ENCODE measurements at regions not wholly inside any gene's neighbourhood (a gene's known extent, or its start where the extent isn't known, plus 50 kb on each side); places are given as distances from the start of the nearest gene placed in this dataset.
A peak's percentile ranks its signal among the peaks of the same experiment; 100 is the strongest.
"Not testable (repeated sequence)": the region's sequence is repeated elsewhere in the genome, so short reads cannot be mapped to it uniquely, and the experiment has no call there.

DNA sequence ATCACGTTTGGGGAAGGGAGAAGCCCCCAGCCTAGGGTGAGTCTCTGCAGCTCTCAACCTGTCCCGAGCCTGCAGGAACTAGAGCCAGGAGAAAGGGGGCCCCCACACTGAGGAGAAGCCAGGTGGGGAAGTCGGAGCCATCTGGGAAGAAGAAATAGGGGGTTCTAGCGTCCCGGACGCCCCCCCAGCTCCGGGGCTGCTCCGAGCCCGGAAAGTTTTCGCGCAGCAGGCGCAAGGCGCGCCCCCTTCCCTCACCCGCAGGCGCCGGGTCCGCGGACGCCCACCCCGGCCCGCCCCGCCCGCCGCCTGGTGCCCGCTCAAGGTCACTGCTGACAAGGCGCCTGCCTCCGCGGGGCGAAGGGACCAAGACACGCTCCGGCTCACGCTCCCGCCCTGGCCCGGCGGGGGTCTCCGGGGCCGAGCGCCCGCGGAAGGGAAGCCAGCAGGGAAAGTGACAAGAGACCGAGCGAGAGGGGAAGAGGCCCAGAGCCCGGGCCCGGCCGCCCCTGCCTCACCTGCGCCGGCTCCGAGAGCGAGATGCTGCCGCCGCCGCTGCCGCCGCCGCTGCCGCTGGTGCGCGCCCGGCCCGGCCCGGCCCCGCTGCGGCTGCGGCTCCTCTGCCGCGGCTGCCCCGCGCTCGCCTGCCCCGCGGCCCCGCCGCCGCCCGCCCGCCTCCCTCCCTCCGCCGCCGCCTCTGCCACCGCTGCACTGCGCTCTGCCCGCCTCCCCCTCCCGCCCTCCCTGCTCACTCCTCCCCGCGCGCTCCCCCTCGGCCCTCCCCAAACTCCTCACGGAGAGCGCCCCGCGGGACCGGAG, 108.4 kb upstream of the SLC6A11 start:
- DNase-seq = no peak

DNA sequence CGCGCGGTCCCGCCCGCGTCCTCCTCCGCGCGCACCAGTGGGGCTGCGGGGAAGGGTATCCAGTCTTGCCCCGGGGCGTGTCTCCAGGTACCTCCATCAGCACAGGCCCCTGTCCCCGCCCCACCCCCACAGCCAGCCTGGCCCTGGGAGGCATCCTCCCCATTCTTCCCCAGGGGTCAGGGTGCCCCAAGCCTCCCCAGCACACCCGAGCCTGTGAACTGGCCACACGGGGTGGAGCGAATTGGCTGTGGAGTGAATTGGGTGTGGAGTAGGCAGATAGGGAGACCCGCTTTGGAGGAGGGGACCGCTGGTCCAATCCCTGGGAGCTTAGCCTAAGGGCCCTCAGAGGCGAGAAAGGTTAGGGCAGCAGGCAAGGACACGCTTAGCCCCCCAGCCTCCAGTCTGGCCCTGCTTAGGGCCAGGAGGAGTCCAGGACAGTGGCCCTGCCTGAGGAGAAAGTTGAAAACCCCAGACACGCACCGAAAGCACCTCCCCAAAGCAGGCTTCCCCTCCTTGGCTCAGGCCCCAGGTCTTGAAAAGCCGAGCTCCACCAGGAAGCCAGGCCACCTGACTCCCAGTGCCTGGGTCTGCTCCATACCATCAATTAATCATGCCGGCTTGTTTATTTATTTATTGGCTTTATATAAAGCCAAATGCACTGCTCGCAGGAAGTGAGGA, 107.7 kb upstream of the SLC6A11 start:
- DNase-seq = no peak

DNA sequence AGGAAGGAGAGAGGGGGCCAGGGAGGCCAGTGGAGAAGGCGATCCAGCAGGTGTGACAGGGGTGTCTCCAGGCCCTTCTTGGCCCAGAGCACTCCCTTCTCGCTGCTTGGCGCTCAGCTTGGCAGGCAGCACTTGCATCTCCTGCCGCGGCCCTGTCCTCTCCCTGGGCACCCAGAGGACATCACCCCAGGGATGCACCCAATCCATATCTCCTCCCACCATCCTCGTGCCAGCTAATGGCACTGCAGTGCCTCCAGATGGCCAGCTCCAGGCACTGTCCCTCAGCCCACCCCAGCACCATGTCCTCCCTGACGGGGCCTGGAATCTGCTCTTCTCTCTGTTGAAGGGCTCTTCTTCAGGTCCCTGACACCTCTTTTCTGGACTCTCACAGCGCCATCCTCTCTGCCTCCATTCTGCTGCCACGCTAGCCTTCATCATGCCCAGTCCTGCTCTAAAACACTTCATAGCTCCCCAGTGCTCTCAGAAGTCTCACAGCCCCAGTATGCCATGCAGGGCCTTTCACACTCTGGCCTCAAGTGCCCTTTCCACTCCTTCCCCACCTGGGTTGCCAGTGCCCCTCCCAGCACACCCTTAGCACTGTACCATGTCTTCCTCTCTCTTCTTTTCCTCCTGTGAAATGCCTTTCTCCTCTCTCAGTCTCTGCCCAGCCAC, 106.8 kb upstream of the SLC6A11 start:
- no peak for DNase-seq

DNA sequence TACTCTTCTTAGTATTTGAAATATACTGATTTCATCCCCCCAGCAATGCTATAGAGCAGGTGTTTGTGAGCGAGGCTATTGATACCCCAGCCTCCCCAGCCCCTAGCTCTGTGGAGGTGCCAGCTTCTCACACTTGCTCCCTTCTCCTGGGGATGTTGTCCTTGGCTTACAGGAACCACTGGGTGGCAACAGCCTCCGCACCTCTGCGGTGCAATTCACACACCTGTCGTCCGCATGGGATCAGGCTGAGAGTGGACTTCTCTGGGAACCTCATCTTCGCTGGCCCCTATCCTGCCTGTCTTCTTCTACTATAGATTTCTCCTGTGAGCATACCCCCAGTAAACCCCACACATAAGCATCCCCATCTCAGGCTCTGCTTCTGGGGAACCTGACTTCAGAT, 103.9 kb upstream of the SLC6A11 start:
- DNase-seq = no peak

DNA sequence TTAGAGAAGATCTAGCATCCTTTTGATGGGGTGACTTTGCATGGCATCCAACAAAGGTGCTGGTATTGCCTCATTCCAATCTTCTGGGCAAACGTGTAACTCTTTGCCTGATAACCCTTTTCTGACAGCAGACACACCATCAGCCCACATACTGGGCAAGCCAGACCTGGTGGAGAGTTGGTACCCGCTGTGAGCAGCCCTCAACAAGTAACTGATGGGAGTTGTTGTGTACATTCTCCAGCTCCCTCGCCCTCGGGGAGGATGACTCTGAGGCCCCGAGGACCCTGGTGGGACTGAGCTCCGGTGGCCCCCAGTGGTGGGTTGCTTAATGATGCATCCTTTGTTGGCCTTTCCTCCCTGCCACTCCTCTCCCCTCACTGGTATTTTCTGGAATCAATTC, 102.4 kb upstream of the SLC6A11 start:
- no peak for DNase-seq

DNA sequence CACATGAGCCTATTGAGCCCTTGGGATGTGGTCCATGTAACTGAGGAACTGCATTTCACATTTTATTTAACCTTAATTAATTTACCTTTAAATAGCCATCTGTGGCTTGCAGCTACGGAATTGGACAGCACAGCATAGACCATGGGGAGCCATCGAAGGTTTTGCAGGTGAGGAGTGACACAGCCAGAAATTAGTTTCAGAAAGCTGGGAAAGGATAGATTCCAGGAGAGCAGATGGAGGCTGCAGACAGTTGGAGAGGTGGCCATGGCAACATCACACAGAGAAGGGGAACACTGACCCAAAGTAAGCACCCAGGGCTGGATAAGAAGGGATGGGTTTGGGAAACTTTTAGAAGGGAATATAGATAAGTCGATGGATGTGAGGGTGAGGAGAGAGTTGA, 100.1 kb upstream of the SLC6A11 start:
- no peak for DNase-seq

DNA sequence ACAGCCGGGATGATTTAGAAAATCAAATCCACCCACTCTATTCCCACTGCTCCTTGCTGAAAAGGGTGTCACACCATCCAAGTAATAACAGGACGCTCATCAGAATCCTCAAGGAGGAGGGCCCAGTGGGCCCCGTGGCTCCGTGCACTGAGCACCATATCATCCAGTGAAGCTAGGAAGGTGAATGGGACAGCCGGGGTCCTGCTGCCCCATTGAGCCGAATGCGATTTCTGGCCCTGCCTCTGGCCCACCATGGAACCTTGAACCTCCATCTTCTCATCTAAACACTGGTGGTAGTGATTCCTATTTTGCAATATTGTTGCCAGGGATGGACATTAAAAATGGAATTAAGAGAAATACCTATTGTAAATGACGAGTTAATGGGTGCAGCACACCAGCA, 99.1 kb upstream of the SLC6A11 start:
- no peak for DNase-seq

DNA sequence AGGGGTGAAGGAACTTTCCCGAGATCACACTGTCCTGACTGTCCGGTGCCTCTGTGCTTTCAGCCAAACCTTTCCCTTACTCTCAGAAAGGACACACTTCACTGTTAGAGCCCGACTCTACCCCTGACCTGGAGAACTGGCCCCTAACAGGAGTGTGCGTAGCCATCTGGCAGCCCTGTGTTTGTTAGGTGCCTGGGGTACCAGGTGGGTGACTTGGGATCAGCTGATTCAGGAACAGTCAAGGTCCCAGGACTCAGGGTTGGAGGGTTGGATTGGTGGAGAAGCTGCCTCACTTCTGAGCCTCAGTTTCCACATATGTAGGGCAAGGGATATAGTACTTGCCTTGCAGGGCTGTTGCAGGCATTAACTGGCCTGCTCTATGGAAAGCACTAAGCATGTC, 98.3 kb upstream of the SLC6A11 start:
- DNase-seq = no peak

DNA sequence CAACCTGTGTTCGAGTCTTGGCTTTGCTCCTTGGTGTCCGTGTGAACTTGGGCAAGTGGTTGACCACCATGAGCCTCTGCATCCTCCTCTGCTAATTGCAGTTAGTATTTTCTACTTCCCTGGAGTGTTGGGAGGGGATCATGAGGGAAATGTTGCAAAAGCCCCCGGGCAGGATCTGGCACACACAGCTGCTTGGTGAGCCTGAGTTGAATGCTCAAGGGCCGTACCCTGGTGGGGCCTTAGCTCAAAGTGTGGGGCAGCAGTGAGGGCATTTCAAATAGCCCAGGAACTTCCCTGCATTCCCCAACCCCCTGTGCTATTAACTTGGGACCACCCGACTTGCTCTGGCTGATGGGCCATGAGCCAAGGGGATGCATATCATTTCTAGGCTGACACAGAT, 94.9 kb upstream of the SLC6A11 start:
- DNase-seq = no peak

DNA sequence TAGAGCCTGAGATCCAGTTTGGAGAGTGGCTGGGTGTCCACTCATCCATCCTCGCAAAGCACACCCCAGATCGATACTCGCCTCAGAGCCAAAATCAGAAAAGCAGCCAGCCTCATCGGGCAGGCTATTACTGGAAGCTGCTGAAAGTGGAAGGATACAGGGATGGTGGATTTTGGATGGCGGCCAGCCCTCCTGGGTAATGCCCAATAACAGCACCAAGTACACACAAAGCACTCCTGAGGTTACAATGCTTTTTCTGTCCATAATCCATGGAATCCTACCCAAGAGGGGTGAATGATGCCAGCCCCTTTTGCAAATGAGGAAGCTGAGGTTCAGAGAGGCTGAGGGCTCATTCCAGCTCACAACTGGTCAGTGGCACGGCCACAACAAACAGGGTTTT, 93.1 kb upstream of the SLC6A11 start:
- DNase-seq = no peak

DNA sequence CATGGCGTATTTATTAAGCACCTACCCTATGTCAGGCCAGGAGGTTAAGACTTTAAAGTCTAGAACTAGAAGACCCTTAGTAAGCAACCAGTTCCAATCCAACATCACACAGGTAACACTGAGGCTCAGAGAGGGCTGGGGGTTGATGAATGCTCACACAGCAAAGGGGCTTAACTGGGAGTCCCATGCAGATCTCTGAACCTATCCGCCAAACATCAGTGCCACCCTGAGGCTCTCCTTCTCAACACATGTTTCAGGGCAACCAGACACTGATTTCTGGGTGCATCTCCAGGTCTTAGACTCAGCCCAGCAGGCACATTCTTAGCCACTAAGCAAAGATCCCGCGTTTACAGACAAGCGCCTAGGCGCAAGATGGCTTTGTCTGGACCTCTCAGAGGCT, 92.0 kb upstream of the SLC6A11 start:
- DNase-seq = no peak

DNA sequence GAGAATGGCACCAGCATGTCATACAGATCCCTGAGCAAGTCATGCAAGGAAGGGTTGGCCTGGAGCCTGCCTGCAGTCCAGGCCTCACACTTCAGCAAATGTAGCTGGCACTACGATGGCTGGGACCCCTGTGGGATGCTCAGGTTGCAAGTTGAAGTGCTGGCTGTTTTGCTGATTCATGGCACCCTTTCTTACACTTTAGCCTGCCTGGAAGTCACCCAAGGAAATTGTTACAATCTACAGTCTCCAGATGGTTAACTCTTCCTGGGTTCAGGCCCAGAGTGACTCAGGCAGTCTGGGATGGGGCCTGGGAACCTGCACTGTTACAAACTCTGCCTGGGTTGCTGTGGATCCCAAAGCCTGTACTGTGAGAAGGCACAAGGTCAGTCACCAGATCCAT, 91.0 kb upstream of the SLC6A11 start:
- DNase-seq = no peak

DNA sequence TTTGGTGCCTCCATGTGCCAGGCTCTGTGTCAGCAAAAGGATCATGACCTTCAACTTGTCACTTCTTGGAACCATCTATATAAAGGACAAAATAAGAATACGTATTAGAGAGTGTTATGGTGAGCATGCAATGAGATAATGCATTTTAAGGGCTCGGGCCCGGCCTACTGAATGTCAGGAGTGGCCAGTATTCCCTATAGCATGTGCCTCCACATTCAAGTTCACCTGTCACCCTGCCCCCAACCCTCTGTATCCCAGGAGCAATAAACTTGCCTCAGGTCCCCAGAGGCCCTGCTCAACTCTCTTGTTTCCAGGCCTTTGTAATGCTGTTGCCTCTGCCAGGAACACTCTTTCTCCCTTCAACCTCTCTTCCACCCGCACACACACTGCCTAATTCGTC, 90.2 kb upstream of the SLC6A11 start:
- DNase-seq = no peak

DNA sequence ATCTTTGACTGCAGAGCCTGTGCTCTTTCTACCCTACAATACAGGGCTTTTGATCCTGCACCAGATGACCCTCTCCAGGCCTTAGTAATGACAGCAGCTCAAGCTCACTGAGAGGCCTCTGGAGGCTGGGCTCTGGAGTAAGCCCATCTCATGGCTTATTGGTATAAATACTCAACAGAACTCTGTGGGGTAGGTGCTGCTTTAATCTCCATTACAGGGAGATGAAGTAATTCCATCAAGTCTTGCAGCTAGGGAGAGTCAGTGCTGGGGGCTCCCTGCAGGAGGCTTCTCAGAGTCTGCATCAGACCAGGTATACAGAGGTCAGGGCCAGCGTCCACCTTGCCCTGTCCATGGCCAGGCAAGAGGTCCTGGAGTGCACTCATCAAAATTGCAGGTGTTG, 89.2 kb upstream of the SLC6A11 start:
- DNase-seq = no peak

DNA sequence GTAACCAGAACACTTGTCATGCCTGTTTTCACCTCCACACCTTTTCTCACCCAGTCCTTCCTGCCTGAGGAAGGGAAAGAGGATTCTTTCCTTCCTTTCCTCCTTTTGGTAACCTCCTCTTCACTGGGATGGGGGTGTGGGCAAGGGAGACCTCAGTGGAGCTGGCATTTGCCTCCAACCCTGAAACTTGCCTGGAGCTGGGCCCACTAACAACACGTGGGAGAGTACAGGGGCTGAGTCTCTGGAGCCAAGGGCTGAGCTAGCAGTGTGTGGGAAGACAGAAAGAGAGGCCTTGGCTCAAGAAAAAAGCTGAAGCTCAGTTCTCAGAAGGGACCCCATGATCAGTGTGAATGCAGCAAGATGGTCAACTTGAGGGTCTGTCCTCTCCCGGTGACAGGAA, 86.6 kb upstream of the SLC6A11 start:
- DNase-seq = no peak

DNA sequence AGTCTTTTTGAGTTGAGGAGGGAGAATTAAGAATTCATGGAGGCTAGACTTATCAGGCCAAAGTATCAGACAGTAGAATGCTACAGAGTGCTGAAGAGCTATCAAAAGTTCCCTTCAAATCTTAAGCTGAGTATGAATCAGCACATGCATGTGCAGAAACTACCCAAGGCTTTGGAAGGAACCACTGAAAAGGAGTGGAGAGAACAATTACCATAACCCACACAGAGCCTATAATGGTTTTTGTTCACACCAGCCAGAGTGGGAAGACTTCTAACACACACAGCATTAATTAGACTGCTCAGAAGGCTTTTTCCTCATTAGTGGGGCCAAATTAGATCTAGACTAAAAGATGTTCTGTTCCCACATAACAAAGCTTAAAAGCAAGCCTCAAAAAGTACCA, 83.7 kb upstream of the SLC6A11 start:
- DNase-seq = no peak

DNA sequence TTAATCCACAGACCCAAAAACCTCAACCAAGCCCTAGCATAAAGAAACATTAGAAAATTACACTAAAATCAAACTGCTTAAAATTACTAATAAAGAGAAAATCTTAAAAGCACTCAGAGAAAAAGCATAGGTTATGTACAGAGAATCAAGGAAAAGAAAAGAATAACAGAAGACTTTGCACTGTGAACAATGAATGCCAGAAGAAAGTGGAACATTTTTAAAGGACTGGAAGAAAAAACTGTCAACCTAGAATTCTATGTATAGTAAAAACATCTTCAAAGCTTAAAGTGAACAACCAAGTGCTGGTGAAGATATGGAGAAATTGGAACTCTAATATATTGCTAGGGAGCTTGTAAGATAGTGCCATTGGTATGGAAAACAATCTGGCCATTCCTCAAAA, 82.7 kb upstream of the SLC6A11 start:
- no peak for DNase-seq

DNA sequence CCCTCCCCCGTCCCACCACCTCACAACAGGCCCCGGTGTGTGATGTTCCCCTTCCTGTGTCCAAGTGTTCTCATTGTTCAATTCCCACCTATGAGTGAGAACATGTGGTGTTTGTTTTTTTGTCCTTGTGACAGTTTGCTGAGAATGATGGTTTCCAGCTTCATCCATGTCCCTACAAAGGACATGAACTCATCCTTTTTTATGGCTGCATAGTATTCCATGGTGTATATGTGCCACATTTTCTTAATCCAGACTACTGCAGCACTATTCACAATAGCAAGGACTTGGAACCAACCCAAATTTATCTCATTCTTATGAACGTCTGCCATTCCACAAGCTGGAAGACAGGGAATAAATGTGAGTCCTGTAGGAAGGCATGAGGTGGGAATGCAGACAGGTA, 79.6 kb upstream of the SLC6A11 start:
- DNase-seq = not testable (repeated sequence)

DNA sequence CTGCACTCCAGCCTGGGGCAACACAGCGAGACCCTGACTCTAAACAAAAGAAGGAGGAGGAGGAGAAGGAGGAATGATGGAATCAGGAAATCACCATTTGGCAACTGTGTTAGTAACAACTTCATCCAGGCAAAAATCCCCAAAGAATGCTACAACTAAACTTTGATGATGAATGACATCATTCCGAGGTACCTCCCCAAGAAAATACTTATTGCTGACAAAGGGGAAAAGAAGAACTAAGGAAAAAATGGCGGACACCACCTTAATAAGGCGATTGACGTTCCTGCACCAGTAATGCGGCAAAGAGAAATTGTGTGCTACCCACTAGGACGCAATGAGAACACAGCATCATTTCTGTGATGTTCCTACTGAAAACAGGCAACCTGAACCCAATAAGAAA, 78.2 kb upstream of the SLC6A11 start:
- DNase-seq = no peak

DNA sequence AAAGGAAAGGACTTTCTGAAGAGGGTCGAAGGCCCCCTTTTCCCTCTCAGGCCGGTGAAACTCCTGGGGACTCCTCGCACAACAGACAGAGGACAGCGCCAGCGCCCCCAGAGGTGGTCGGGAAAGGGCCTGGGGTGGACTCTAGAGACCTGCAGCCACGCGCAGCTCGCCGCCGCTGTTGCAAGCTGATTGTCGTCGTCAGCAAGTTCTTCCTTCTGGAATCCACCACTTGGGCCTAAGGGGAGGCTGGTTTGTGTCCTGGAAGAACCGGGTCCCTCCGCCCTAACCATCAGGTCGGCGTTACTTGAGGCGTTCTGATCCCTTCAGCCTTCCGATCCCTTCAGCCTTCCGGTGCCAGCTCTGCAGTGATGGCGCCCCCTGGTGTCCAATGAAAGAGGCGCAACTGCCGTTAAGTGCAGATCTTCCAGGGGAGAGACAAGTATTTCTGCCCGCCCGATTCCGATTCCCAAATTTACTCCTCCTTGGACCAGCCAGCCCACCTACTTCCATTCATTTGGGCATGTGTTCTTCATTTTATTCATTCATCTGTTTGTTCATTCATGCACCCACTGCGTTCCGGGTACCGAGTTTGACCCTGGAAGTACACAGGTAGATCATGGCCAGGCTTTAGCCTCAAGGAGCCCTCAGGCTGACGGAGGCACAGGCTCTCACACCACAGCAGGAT, 77.2 kb upstream of the SLC6A11 start:
- peak; percentile 68 for DNase-seq

DNA sequence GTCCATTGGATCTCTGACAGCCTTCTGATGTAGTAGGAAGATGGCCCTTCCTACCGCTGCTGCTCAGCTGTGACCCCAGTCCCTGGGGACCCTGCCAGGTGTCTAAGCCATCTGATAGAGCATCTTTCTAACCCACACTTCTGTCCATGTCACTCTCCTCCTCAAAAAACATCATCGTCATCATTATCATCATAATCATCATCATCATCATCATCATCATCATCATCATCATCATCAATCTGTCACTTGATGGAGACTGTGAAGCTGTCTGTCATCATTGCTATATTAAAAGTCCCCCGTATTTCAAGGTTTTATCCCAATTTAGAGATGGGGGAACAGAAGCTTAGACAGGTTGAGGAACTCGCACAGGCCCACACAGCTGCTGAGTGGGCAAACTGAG, 75.1 kb upstream of the SLC6A11 start:
- DNase-seq = no peak

DNA sequence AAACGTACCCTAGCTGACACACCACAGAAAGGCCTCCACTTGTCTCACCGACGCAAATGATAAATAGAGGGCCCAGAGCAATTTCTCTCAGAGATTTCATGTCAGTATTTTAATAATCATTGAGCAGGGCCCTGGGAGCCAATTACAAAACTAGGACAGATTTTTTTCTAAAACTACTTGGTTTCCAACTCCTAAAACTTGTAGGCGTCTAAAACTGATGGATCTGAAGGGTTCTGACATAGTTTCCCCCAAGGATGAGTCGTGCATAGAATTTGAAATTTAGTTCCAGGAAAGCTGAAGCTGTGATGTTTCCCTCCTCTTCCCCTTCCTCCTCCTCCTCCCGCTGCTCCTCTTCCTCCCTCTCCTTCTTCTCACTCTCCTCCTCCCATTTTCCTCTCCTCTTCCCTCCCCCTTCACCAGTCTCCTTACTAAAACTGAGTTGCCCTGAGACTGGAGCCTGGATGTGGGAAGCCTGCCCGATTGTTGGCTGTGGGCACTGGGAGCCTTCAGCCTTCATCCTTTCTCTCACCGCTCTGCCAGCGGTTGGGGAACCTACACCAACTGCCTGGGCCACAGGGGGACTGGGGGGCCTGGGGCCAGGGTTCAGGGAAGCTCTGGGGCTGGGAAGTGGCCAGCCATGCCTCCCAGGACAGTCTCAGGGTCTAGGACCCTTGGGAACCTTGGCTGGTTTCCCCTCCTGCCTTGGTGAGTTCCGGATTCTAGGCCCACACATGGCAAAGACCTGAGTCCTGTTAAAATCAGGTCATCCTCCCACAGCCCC, 73.9 kb upstream of the SLC6A11 start:
- DNase-seq = no peak
